ENCODE measurements at regions not wholly inside any gene's neighbourhood (a gene's known extent, or its start where the extent isn't known, plus 50 kb on each side); places are given as distances from the start of the nearest gene placed in this dataset.
"Not testable (repeated sequence)": the region's sequence is repeated elsewhere in the genome, so short reads cannot be mapped to it uniquely, and the experiment has no call there.

GRCh38 chr14:51449681-51450080 lies 202.0 kb upstream of the FRMD6 start:
- H3K9me3 Mint-ChIP-seq = no peaks in the 10 kb centered on the region
- H3K27ac Mint-ChIP-seq = no peak overlapping the region
- H3K36me3 Mint-ChIP-seq (ENCODE audit: low read depth) = no peaks in the 10 kb centered on the region
- peaks cover 3% of the 10 kb centered on the region for H3K27me3 Mint-ChIP-seq (ENCODE audit: low read depth)
- no peak overlapping the region for H3K4me3 Mint-ChIP-seq
- no peaks in the 10 kb centered on the region for H3K4me1 Mint-ChIP-seq (ENCODE audit: low read depth)
- DNase-seq (ENCODE audit: low spot score) = no peak

- Mint-ChIP-seq H3K27me3 (ENCODE audit: low read depth) (peaks cover 3% of the 10 kb centered on the region), H3K9me3 (no peaks in the 10 kb centered on the region), H3K27ac (no peak overlapping the region), H3K4me3 (no peak overlapping the region), H3K4me1 (ENCODE audit: low read depth) (no peaks in the 10 kb centered on the region), H3K36me3 (ENCODE audit: low read depth) (no peaks in the 10 kb centered on the region)
- no peak for DNase-seq (ENCODE audit: low spot score)
Measured at GRCh38 chr14:51451561-51451960, 200.1 kb upstream of the FRMD6 start.

DNA sequence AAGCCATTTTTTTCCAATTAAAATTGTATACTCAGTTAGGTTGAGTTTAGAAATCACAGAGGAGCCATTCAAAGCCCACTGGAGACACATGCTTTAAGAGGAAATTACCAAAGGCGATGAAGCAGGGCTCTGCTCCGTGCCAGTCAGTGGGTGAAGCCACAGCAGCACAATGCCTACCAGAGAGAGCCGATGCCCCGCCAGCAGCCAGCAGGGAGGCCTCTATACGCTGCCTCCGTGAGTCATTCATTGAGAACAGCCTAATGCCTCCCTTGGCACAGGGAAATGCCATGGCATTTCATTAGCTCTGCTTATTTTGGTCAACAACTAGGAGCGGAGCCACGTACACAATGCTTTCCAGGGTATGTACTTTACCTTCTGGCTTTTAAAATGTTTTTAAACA lies 197.8 kb upstream of the FRMD6 start:
- no peak overlapping the region for H3K27ac Mint-ChIP-seq
- no peak for DNase-seq (ENCODE audit: low spot score)
- H3K27me3 Mint-ChIP-seq (ENCODE audit: low read depth) = peaks cover 3% of the 10 kb centered on the region
- H3K4me3 Mint-ChIP-seq = no peak overlapping the region
- no peaks in the 10 kb centered on the region for H3K9me3 Mint-ChIP-seq
- no peaks in the 10 kb centered on the region for H3K36me3 Mint-ChIP-seq (ENCODE audit: low read depth)
- no peaks in the 10 kb centered on the region for H3K4me1 Mint-ChIP-seq (ENCODE audit: low read depth)

DNA sequence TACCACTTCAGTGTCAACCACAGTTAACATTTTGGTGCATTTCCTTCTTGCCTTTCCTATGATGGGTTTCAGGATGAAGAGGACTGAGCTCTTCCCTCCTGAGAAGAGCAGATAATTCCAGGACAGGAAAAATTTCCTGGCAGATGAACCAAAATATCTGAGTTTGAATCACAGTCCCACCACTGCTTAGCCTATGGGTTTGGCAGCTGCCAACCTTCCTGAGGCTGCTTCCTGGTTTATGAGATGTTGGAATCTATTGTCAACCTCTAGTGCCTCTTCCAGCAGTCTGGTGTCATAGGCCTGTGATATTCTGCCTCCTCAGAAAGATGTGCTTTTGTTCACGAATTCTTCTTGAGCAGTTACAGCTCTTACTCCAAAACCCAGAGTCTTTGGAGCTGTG lies 197.4 kb upstream of the FRMD6 start:
- Mint-ChIP-seq H3K36me3 (ENCODE audit: low read depth) (no peaks in the 10 kb centered on the region), H3K27me3 (ENCODE audit: low read depth) (no peaks in the 10 kb centered on the region), H3K4me3 (no peak overlapping the region), H3K4me1 (ENCODE audit: low read depth) (no peaks in the 10 kb centered on the region), H3K27ac (no peak overlapping the region), H3K9me3 (no peaks in the 10 kb centered on the region)
- DNase-seq (ENCODE audit: low spot score) = no peak

GRCh38 chr14:51455041-51455835 lies 196.5 kb upstream of the FRMD6 start:
- no peak for DNase-seq (ENCODE audit: low spot score)
- H3K27me3 Mint-ChIP-seq (ENCODE audit: low read depth) = no peaks in the 10 kb centered on the region
- H3K4me3 Mint-ChIP-seq = no peak overlapping the region
- H3K4me1 Mint-ChIP-seq (ENCODE audit: low read depth) = no peaks in the 10 kb centered on the region
- H3K9me3 Mint-ChIP-seq = no peaks in the 10 kb centered on the region
- H3K27ac Mint-ChIP-seq = no peak overlapping the region
- no peaks in the 10 kb centered on the region for H3K36me3 Mint-ChIP-seq (ENCODE audit: low read depth)

GRCh38 chr14:51457843-51458562 lies 193.7 kb upstream of the FRMD6 start:
- H3K9me3 Mint-ChIP-seq = no peaks in the 10 kb centered on the region
- no peak overlapping the region for H3K4me3 Mint-ChIP-seq
- no peaks in the 10 kb centered on the region for H3K4me1 Mint-ChIP-seq (ENCODE audit: low read depth)
- no peak for DNase-seq (ENCODE audit: low spot score)
- no peak overlapping the region for H3K27ac Mint-ChIP-seq
- no peaks in the 10 kb centered on the region for H3K27me3 Mint-ChIP-seq (ENCODE audit: low read depth)
- no peaks in the 10 kb centered on the region for H3K36me3 Mint-ChIP-seq (ENCODE audit: low read depth)

- no peaks in the 10 kb centered on the region for H3K9me3 Mint-ChIP-seq
- DNase-seq (ENCODE audit: low spot score) = no peak
- no peaks in the 10 kb centered on the region for H3K27me3 Mint-ChIP-seq (ENCODE audit: low read depth)
- H3K27ac Mint-ChIP-seq = no peak overlapping the region
- H3K4me1 Mint-ChIP-seq (ENCODE audit: low read depth) = no peaks in the 10 kb centered on the region
- no peaks in the 10 kb centered on the region for H3K36me3 Mint-ChIP-seq (ENCODE audit: low read depth)
- H3K4me3 Mint-ChIP-seq = no peak overlapping the region
Measured at GRCh38 chr14:51458563-51458955, 193.2 kb upstream of the FRMD6 start.

- Mint-ChIP-seq H3K9me3 (no peaks in the 10 kb centered on the region), H3K27ac (no peak overlapping the region), H3K4me1 (ENCODE audit: low read depth) (no peaks in the 10 kb centered on the region), H3K27me3 (ENCODE audit: low read depth) (no peaks in the 10 kb centered on the region), H3K4me3 (no peak overlapping the region), H3K36me3 (ENCODE audit: low read depth) (no peaks in the 10 kb centered on the region)
- DNase-seq (ENCODE audit: low spot score) = no peak
Measured at GRCh38 chr14:51460011-51460410, 191.7 kb upstream of the FRMD6 start.

- H3K4me3 Mint-ChIP-seq = no peak overlapping the region
- DNase-seq (ENCODE audit: low spot score) = no peak
- H3K9me3 Mint-ChIP-seq = no peaks in the 10 kb centered on the region
- no peak overlapping the region for H3K27ac Mint-ChIP-seq
- H3K36me3 Mint-ChIP-seq (ENCODE audit: low read depth) = no peaks in the 10 kb centered on the region
- H3K27me3 Mint-ChIP-seq (ENCODE audit: low read depth) = no peaks in the 10 kb centered on the region
- H3K4me1 Mint-ChIP-seq (ENCODE audit: low read depth) = no peaks in the 10 kb centered on the region
Measured at GRCh38 chr14:51462182-51462581, 189.5 kb upstream of the FRMD6 start.

GRCh38 chr14:51462706-51463105 lies 189.0 kb upstream of the FRMD6 start:
- H3K4me1 Mint-ChIP-seq (ENCODE audit: low read depth) = no peaks in the 10 kb centered on the region
- no peak for DNase-seq (ENCODE audit: low spot score)
- H3K27me3 Mint-ChIP-seq (ENCODE audit: low read depth) = no peaks in the 10 kb centered on the region
- no peak overlapping the region for H3K4me3 Mint-ChIP-seq
- H3K36me3 Mint-ChIP-seq (ENCODE audit: low read depth) = no peaks in the 10 kb centered on the region
- H3K27ac Mint-ChIP-seq = no peak overlapping the region
- H3K9me3 Mint-ChIP-seq = no peaks in the 10 kb centered on the region

DNA sequence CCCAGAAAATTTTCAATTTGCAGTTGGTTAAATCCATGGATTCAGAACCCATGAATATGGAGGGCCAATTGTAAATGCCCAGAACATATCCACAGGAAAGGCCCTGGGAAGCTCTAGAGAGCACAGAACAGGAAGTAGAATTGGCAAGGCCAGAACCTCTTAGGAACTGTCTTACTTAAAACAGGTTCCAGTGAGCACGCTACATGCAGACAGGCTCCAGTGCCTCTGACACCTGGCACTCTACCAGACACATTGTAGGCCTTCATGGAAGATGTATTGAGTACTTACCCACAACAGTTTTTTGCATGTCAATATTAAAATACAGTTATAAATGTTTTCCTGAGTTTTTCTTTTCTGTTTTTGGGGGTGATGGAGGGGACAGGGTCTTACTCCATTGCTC lies 188.2 kb upstream of the FRMD6 start:
- Mint-ChIP-seq H3K9me3 (no peaks in the 10 kb centered on the region), H3K27me3 (ENCODE audit: low read depth) (no peaks in the 10 kb centered on the region), H3K4me3 (no peak overlapping the region), H3K4me1 (ENCODE audit: low read depth) (no peaks in the 10 kb centered on the region), H3K27ac (no peak overlapping the region), H3K36me3 (ENCODE audit: low read depth) (no peaks in the 10 kb centered on the region)
- DNase-seq (ENCODE audit: low spot score) = no peak

DNA sequence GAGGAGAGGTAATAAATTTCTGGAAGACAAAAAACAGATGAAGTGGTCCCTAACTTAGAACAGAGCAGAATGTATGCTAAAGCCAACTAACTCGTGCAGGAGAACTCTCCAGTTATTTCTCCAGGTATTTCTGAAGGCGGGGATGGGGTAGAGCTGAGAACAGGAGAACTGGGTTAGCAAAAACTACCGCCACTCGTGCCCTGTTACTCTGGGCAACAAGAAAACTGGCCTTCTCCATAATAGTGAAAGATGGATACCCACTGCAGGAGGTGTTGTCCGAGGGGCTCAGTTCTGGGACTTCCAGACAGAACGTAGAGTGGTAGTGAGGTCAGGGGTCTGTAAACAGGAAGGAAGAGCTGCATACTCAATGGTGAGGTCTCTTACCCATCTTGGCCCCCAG lies 187.3 kb upstream of the FRMD6 start:
- no peak overlapping the region for H3K27ac Mint-ChIP-seq
- no peaks in the 10 kb centered on the region for H3K27me3 Mint-ChIP-seq (ENCODE audit: low read depth)
- H3K9me3 Mint-ChIP-seq = no peaks in the 10 kb centered on the region
- no peak overlapping the region for H3K4me3 Mint-ChIP-seq
- no peaks in the 10 kb centered on the region for H3K4me1 Mint-ChIP-seq (ENCODE audit: low read depth)
- H3K36me3 Mint-ChIP-seq (ENCODE audit: low read depth) = no peaks in the 10 kb centered on the region
- DNase-seq (ENCODE audit: low spot score) = no peak

DNA sequence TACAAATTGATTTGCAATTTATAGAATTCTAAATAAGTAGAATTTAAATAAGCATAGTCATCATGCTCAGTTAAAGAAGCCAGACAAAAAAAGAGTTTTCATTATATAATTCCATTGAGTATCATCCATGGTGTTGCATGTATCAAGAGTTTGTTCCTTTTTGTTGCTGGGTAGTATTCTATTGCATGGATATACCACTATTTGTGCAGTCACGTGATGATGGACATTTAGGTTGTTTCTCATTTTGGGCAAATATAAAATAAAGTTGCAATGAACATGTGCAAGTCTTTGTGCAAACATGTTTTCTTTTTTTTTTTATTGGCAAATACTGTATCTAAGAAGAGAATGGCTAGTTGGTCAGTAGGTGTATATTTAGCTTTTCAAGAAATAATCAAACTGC lies 186.2 kb upstream of the FRMD6 start:
- Mint-ChIP-seq H3K4me3 (no peak overlapping the region), H3K9me3 (no peaks in the 10 kb centered on the region), H3K4me1 (ENCODE audit: low read depth) (no peaks in the 10 kb centered on the region), H3K27me3 (ENCODE audit: low read depth) (no peaks in the 10 kb centered on the region), H3K36me3 (ENCODE audit: low read depth) (no peaks in the 10 kb centered on the region), H3K27ac (no peak overlapping the region)
- no peak for DNase-seq (ENCODE audit: low spot score)

DNA sequence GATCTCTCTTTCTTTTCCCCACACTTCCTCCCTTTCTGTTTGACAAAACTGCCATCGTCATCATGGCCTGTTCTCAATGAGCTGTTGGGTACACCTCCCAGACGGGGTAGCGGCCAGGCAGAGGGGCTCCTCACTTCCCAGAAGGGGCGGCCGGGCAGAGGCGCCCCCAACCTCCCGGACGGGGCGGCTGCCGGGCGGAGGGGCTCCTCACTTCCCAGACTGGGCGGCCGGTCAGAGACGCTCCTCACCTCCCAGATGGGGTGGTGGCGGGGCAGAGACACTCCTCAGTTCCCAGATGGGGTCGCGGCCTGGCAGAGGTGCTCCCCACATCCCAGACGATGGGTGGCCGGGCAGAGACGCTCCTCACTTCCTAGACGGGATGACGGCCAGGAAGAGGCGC lies 184.3 kb upstream of the FRMD6 start:
- not testable (repeated sequence) for H3K4me3 Mint-ChIP-seq; H3K9me3 Mint-ChIP-seq; H3K4me1 Mint-ChIP-seq (ENCODE audit: low read depth); H3K36me3 Mint-ChIP-seq (ENCODE audit: low read depth); H3K27me3 Mint-ChIP-seq (ENCODE audit: low read depth); H3K27ac Mint-ChIP-seq; DNase-seq (ENCODE audit: low spot score)

- H3K9me3 Mint-ChIP-seq = no peaks in the 10 kb centered on the region
- H3K27ac Mint-ChIP-seq = no peak overlapping the region
- no peak overlapping the region for H3K4me3 Mint-ChIP-seq
- H3K36me3 Mint-ChIP-seq (ENCODE audit: low read depth) = no peaks in the 10 kb centered on the region
- H3K4me1 Mint-ChIP-seq (ENCODE audit: low read depth) = no peaks in the 10 kb centered on the region
- H3K27me3 Mint-ChIP-seq (ENCODE audit: low read depth) = no peaks in the 10 kb centered on the region
- DNase-seq (ENCODE audit: low spot score) = no peak
Measured at GRCh38 chr14:51468523-51468922, 183.2 kb upstream of the FRMD6 start.
